DMS53 treated with DMSO at 0.1 percent for 48 hours (cell line): ENCODE measurements at regions not wholly inside any gene's neighbourhood (a gene's known extent, or its start where the extent isn't known, plus 50 kb on each side); places are given as distances from the start of the nearest gene placed in this dataset.
"Not testable (repeated sequence)": the region's sequence is repeated elsewhere in the genome, so short reads cannot be mapped to it uniquely, and the experiment has no call there.

ENCODE experiments used
- DNase-seq: peaks from one replicate; lab custom pipeline; 2025; ENCODE audit not compliant: unreplicated experiment; lab: John Stamatoyannopoulos, UW

GRCh38 chr7:39758234-39758970 lies 135.0 kb downstream of the RALA start:
- DNase-seq, result no peak

- no peak for DNase-seq
Observed at GRCh38 chr7:39761449-39761848, 138.1 kb downstream of the RALA start.

- DNase-seq, result not testable (repeated sequence)
Observed at GRCh38 chr7:39762466-39762865, 139.1 kb downstream of the RALA start.

GRCh38 chr7:39762881-39763280 lies 139.5 kb downstream of the RALA start:
- not testable (repeated sequence) for DNase-seq

DNA sequence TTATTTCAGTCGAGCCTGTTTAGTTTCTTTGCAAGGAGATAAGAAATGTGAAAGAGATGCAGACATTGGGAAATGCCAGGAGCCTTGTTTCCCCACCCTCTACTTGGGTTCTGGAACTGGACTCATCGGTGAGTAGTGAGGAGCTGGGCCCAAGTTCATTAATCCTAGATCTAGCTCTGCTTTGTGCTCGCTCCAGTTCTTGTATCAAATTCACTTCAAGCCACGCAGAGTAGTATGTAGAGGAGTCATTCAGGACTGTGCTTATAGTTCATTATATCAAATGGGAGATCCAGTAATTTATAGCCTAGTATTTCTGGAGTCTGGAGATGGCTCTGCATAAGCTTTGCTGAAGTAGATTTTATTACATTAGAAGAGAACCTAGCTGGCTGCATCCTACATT lies 142.5 kb downstream of the RALA start:
- DNase-seq, result not testable (repeated sequence)

DNA sequence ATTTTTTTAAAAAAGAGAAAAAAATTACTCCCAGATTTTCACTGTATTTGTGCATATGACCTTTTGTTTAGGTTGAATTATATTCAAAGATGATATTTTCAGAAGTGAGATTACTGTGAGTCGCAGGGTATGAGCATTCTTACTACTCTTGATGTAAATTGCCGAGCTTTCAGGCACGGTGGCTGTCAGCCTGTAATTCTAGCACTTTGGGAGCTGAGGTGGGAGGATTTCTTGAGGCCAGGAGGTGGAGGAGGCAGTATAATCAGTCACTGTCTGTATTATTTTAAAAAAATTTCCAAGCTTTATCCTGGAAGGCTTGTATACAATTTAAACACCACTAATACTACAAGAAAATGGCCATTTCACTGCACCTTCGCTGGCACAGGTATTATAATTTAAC lies 145.1 kb downstream of the RALA start:
- not testable (repeated sequence) for DNase-seq

DNA sequence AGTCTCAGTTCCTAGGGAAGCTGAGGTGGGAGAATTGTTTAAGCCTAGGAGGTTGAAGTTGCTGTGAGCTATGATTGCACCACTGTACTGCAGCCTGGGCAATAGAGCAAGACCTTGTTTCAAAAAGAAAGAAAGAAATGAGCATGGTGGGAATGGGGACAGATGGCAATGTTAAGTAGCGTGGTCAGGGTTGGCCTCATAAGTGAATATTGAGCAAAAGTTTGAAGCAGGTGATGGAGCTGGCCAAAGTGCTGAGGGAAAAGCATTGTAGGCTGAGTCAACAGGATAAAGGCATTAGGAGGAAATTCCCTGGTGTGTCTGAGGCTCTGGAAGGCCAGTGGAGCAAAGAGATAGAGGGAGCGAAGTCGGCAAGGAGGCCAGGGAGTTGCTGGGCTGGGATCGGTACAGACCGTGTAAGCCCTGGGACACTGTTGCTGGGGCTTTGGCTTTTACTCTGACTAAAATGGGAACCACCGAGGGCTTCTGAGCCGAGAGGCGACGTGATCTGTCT lies 151.0 kb downstream of the RALA start:
- not testable (repeated sequence) for DNase-seq

DNA sequence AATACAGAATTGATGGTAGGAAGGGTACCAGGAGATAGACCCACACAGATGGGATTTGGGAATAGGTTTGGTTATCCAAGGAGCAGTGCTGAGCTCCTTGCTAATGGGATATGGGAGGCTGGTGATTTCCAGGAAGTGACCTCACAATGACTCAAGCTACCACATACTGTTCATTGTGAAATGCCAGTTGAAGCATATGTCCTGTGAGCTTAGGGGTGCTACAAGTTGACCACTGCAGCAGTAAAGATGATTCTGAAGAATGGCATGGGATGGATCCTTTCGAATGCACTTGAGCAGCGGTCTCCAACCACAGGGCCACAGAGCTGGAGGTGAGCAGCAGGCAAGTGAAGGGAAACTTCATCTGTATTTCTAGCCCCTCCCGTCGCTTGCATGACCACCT lies 158.2 kb downstream of the RALA start:
- not testable (repeated sequence) for DNase-seq

- not testable (repeated sequence) for DNase-seq
Observed at GRCh38 chr7:39786440-39786839, 163.1 kb downstream of the RALA start.

GRCh38 chr7:39791035-39791434 lies 159.0 kb upstream of the CDK13 start:
- not testable (repeated sequence) for DNase-seq

GRCh38 chr7:39791911-39792310 lies 158.1 kb upstream of the CDK13 start:
- not testable (repeated sequence) for DNase-seq

GRCh38 chr7:39793026-39793425 lies 157.0 kb upstream of the CDK13 start:
- DNase-seq, result not testable (repeated sequence)

GRCh38 chr7:39793851-39794250 lies 156.2 kb upstream of the CDK13 start:
- not testable (repeated sequence) for DNase-seq

- not testable (repeated sequence) for DNase-seq
Observed at GRCh38 chr7:39796947-39797346, 153.1 kb upstream of the CDK13 start.

DNA sequence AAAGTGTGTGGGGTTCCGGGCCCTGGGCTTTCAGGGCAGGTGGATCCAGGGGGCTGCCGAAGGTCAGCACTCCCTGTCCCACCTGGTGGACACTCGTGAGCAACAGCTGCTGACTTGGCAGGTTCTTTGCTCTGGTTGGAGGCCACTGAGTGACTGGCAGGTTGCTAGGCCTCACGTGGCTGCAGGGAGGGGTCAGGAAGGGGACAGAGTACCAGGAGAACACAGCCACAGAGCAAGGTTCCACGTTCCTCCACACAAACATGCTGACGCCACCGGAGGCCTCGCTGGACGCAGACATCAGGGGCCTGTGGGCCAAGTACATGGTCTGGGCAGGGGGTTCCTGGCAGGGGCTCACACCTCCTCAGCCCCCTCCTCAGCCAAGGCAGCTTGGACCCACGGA lies 152.0 kb upstream of the CDK13 start:
- DNase-seq, result not testable (repeated sequence)

DNA sequence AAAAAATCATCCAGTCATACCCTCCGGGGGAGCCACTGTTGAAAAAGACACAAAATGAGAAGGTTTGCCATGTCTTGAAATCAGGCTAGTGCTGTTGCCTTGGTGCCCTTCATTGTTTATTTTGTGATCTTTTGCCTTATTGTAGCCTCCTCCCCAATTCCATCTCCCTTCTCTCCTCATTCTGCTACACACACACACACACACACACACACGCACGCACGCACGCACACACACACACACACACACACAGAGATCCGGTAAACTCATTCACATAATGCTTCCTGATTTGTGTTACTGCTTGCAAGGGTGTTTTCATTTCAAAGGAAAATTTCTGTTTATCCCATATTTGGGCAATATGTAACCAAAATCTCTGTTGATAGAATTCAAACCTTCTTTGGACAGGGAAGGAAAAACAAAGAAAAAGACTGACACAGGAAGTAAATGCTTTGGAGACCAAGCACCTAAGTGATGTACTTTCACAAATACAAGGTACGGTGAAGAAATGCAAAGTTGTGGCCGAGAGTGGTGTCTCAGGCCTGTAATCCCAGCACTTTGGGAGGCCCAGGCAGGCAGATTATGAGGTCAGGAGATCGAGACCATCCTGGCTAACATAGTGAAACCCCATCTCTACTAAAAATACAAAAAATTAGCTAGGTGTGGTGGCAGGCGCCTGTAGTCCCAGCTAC lies 141.1 kb upstream of the CDK13 start:
- no peak for DNase-seq

- DNase-seq, result no peak
Observed at GRCh38 chr7:39810204-39810642, 139.8 kb upstream of the CDK13 start.

GRCh38 chr7:39810710-39811109 lies 139.3 kb upstream of the CDK13 start:
- DNase-seq, result no peak

- no peak for DNase-seq
Observed at GRCh38 chr7:39811161-39811614, 138.9 kb upstream of the CDK13 start.

- no peak for DNase-seq
Observed at GRCh38 chr7:39816462-39817060, 133.5 kb upstream of the CDK13 start.

DNA sequence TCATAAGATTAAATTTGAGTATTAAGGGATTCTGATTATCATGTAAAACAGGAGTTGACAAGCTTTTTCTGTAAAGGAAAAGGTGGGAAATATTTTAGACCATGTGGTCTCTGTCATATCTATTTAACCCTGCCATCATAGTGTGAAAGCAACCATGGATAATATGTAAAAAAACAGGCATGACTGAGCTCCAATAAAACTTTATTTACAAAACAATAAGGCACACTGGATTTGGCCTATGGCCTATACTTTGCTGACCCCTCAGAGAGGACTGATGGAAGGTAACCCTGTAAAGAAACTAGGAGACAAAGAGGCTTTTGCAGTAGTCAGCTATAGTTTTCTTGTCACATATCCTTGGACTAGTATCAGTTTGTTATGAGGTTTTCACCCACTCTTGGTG lies 130.5 kb upstream of the CDK13 start:
- DNase-seq, result no peak
